Fibroblast of lung (primary cell): ENCODE measurements at regions not wholly inside any gene's neighbourhood (a gene's known extent, or its start where the extent isn't known, plus 50 kb on each side); places are given as distances from the start of the nearest gene placed in this dataset.
A peak's percentile ranks its signal among the peaks of the same experiment; 100 is the strongest.

Source experiments
- EZH2 ChIP-seq: IDR thresholded peaks from 2 replicates; pipeline ENCODE4 v1.5.1; 2012; ENCODE audit warnings: low read length, control low read depth, mild to moderate bottlenecking; ENCODE audit errors: missing control alignments
- TF ChIP-seq, protein P1 (sequence below), 2 donors: IDR thresholded peaks in 1 of 2; conservative IDR thresholded peaks in 1 of 2; 1 replicate in 1 of 2; 2 replicates in 1 of 2; pipeline ENCODE4 v1.5.1; 2011 to 2012; ENCODE audit warnings: low read length in 2 of 2, control low read depth in 1 of 2, inconsistent platforms in 1 of 2, low read depth in 1 of 2, mild to moderate bottlenecking in 1 of 2

DNA sequence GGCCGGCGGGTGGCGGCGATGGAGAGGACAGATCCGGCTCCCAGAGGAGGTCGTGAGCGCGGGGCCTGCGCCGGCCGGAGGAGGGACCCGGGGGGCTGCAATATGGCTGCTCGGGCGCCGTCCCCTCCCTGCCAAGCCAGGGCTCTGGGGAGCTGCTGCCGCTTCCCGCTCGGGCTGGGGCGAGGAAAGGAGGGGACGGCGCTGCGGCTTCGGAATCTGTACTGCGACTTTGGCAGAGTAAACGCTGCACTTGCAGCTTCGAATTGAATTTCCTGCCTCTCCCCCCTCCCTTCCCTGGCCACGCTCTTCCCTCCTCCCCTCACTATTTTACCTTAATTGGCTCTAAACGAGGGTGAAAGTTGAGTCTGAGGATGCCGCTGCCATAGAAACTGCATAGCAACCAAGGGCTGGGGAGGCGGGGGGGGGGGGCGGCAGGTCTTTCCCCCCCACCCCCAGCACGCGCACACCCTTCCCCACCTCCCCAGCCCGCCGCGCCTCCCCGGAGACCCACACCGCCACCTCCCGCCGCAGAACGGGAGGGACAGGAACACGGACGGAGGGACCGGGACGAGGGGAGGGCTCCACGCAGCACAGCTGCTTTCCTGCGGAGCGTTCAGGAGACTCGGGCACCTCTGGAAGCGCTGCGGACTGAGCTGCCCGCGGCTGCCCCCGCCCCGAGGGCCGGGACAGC lies 93.9 kb downstream of the RNASET2 start:
- TF ChIP-seq, protein P1, sequence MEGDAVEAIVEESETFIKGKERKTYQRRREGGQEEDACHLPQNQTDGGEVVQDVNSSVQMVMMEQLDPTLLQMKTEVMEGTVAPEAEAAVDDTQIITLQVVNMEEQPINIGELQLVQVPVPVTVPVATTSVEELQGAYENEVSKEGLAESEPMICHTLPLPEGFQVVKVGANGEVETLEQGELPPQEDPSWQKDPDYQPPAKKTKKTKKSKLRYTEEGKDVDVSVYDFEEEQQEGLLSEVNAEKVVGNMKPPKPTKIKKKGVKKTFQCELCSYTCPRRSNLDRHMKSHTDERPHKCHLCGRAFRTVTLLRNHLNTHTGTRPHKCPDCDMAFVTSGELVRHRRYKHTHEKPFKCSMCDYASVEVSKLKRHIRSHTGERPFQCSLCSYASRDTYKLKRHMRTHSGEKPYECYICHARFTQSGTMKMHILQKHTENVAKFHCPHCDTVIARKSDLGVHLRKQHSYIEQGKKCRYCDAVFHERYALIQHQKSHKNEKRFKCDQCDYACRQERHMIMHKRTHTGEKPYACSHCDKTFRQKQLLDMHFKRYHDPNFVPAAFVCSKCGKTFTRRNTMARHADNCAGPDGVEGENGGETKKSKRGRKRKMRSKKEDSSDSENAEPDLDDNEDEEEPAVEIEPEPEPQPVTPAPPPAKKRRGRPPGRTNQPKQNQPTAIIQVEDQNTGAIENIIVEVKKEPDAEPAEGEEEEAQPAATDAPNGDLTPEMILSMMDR (conservative IDR thresholded peaks at IDR 0.05 in 1 of 2, IDR thresholded peaks at IDR 0.05 in 1 of 2; ENCODE audit: low read depth in 1 of 2, low read length in 2 of 2) = no peak
- TF ChIP-seq EZH2 = peak; percentile 25
